ENCODE measurements at regions not wholly inside any gene's neighbourhood (a gene's known extent, or its start where the extent isn't known, plus 50 kb on each side); places are given as distances from the start of the nearest gene placed in this dataset.

DNA sequence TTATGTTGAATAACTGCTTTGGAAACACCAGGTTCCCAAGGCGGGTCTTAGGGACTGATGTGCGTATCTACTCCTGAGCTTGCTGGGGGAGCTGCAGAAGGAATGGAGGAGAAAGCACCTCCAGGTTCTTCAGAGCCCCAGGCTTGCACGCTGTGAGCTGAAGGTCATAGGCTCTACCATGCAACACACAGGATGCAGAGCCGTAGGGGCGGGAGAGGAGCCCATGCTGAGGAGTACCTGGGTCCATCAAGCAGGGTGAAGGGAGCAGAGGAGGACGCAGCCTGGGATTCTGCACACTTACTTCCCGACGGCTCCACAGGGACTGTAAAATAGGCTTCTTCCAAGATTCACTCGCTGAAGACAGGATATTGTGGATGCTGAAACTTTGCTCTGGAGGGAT is 426.5 kb upstream of the FRG1 start:
- DNase-seq (no peak), ATAC-seq (ENCODE audit: poor library complexity) (no peak)
- H3K4me3 Mint-ChIP-seq = no peak overlapping the region
- ChIA-PET POLR2A (no interaction called here), CTCF (no interaction called here)
- Histone ChIP-seq H3K36me3 (ENCODE audit: insufficient read depth, low read length) (no peaks in the 10 kb centered on the region), H3K27me3 (ENCODE audit: control insufficient read depth in 1 of 2, insufficient read depth in 2 of 2, low read length in 2 of 2) (no peaks in the 10 kb centered on the region), H3K4me3 (ENCODE audit: low read length) (no peak overlapping the region), H3K9me3 (ENCODE audit: control insufficient read depth in 1 of 2, insufficient read depth in 1 of 2, low read length in 2 of 2) (peaks cover 0 to 5% of the 10 kb centered on the region in 2 experiments), H3K4me1 (ENCODE audit: insufficient read depth, low read length) (no peaks in the 10 kb centered on the region), H3K27ac (ENCODE audit: low read depth in 1 of 2, low read length in 2 of 2) (no peak overlapping the region)
- H3K36me3 Mint-ChIP-seq (ENCODE audit: low read depth) = no peaks in the 10 kb centered on the region
- intact Hi-C loops (cut with DNase I, micrococcal nuclease) = no loop called here
- H3K9me3 Mint-ChIP-seq = peaks cover 5% of the 10 kb centered on the region
- no peak overlapping the region for H3K27ac Mint-ChIP-seq
- H3K4me1 Mint-ChIP-seq (ENCODE audit: low read depth) = no peaks in the 10 kb centered on the region
- TF ChIP-seq CTCF (IDR thresholded peaks at IDR 0.05) = no peak
- H3K27me3 Mint-ChIP-seq = no peaks in the 10 kb centered on the region

DNA sequence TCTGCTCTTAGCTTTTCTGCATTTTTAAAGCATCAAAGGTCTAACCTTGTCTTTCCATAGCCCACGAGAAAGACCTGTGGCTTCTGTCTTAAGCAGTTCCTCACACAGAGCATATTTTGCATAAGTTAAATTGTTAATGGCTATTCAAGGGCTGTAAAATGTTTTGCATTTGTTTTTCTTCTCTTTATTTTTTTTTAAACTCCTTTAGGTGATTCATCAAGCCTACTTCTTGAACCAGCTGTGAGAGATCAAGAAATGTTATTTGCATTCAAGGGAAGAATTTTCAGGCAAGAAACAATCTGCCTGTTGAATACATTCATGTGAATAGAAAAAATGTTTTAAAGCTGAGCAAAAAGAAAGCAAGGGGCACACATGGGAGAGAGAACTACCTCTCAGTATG is 423.8 kb upstream of the FRG1 start:
- H3K9me3 Mint-ChIP-seq = peaks cover 1% of the 10 kb centered on the region
- no peaks in the 10 kb centered on the region for H3K4me1 ChIP-seq (ENCODE audit: insufficient read depth, low read length)
- H3K9me3 ChIP-seq (ENCODE audit: control insufficient read depth in 1 of 2, insufficient read depth in 1 of 2, low read length in 2 of 2) = no peaks in the 10 kb centered on the region
- H3K27ac ChIP-seq (ENCODE audit: low read depth in 1 of 2, low read length in 2 of 2) = no peak overlapping the region
- no peak for DNase-seq
- H3K36me3 ChIP-seq (ENCODE audit: insufficient read depth, low read length) = no peaks in the 10 kb centered on the region
- no peaks in the 10 kb centered on the region for H3K27me3 ChIP-seq (ENCODE audit: control insufficient read depth in 1 of 2, insufficient read depth in 2 of 2, low read length in 2 of 2)
- TF ChIP-seq CTCF (IDR thresholded peaks at IDR 0.05) = no peak
- H3K4me3 Mint-ChIP-seq = no peak overlapping the region
- ATAC-seq (ENCODE audit: poor library complexity) = no peak
- H3K36me3 Mint-ChIP-seq (ENCODE audit: low read depth) = no peaks in the 10 kb centered on the region
- no peak overlapping the region for H3K4me3 ChIP-seq (ENCODE audit: low read length)
- ChIA-PET CTCF (no interaction called here), POLR2A (no interaction called here)
- no peak overlapping the region for H3K27ac Mint-ChIP-seq
- no peaks in the 10 kb centered on the region for H3K4me1 Mint-ChIP-seq (ENCODE audit: low read depth)
- intact Hi-C loops (cut with DNase I, micrococcal nuclease) = no loop called here
- H3K27me3 Mint-ChIP-seq = no peaks in the 10 kb centered on the region

- H3K27ac Mint-ChIP-seq = no peak overlapping the region
- no peaks in the 10 kb centered on the region for H3K9me3 ChIP-seq (ENCODE audit: control insufficient read depth in 1 of 2, insufficient read depth in 1 of 2, low read length in 2 of 2)
- H3K27me3 Mint-ChIP-seq = no peaks in the 10 kb centered on the region
- ATAC-seq (ENCODE audit: poor library complexity) = no peak
- no peaks in the 10 kb centered on the region for H3K27me3 ChIP-seq (ENCODE audit: control insufficient read depth in 1 of 2, insufficient read depth in 2 of 2, low read length in 2 of 2)
- no peak overlapping the region for H3K27ac ChIP-seq (ENCODE audit: low read depth in 1 of 2, low read length in 2 of 2)
- H3K36me3 Mint-ChIP-seq (ENCODE audit: low read depth) = no peaks in the 10 kb centered on the region
- intact Hi-C loops (cut with DNase I, micrococcal nuclease) = no loop called here
- peaks cover 4% of the 10 kb centered on the region for H3K9me3 Mint-ChIP-seq
- POLR2A ChIA-PET = no interaction called here
- H3K36me3 ChIP-seq (ENCODE audit: insufficient read depth, low read length) = no peaks in the 10 kb centered on the region
- no peak for DNase-seq
- no peak overlapping the region for H3K4me3 Mint-ChIP-seq
- CTCF ChIA-PET = no interaction called here
- H3K4me1 Mint-ChIP-seq (ENCODE audit: low read depth) = no peaks in the 10 kb centered on the region
- no peak for TF ChIP-seq CTCF (IDR thresholded peaks at IDR 0.05)
- H3K4me1 ChIP-seq (ENCODE audit: insufficient read depth, low read length) = no peaks in the 10 kb centered on the region
- no peak overlapping the region for H3K4me3 ChIP-seq (ENCODE audit: low read length)
Measured at GRCh38 chr4:189519186-189519585, 421.5 kb upstream of the FRG1 start.

Data from CD4-positive, alpha-beta T cell (primary cell).